Naive thymus-derived CD8-positive, alpha-beta T cell (primary cell): ENCODE measurements at regions not wholly inside any gene's neighbourhood (a gene's known extent, or its start where the extent isn't known, plus 50 kb on each side); places are given as distances from the start of the nearest gene placed in this dataset.
A peak's percentile ranks its signal among the peaks of the same experiment; 100 is the strongest.

Source experiments
- ATAC-seq, 2 donors: fragments of 150-1000 bp; cut with Tn5 transposase in 1 of 2; sonication (Bioruptor Pico), chemical (Tn5 transposase) in 1 of 2; 1 replicate in 1 of 2; 2 replicates in 1 of 2; pipeline ENCODE4 v1.10.0; 2021; ENCODE audit warnings: mild to moderate bottlenecking in 2 of 2, moderate library complexity in 2 of 2
- POLR2A ChIA-PET: fragments of 350-600 bp; sonication (Branson Sonifier 250); formaldehyde crosslinking; loops from one replicate; lab custom pipeline; 2021; ENCODE audit warnings: antibody characterized with exemption; lab: Charles Lee
- DNase-seq, 10 donors: peaks; one replicate each; pipeline versions ENCODE4 v3.0.0 to v3.0.0-alpha.2; 2020 to 2022
- H3K27ac Mint-ChIP-seq, 10 donors: one replicate each; pipeline ENCODE4 v1.8.0; 2020 to 2022; ENCODE audit warnings: mild to moderate bottlenecking in 10 of 10, mixed read lengths in 10 of 10, moderate library complexity in 4 of 10, inconsistent platforms in 1 of 10
- H3K27me3 Mint-ChIP-seq, 5 donors: one replicate each; pipeline ENCODE4 v1.8.0; 2021 to 2022; ENCODE audit warnings: mixed read lengths in 5 of 5
- H3K36me3 Mint-ChIP-seq, 3 donors: one replicate each; pipeline ENCODE4 v1.8.0; 2020 to 2022; ENCODE audit warnings: mixed read lengths in 3 of 3, mild to moderate bottlenecking in 2 of 3, inconsistent platforms in 1 of 3
- H3K4me1 Mint-ChIP-seq, 4 donors: one replicate each; pipeline ENCODE4 v1.8.0; 2021 to 2022; ENCODE audit warnings: mixed read lengths in 4 of 4
- H3K4me3 Mint-ChIP-seq, 10 donors: one replicate each; pipeline ENCODE4 v1.8.0; 2020 to 2022; ENCODE audit warnings: mild to moderate bottlenecking in 10 of 10, mixed read lengths in 10 of 10, moderate library complexity in 6 of 10, inconsistent platforms in 1 of 10
- H3K9me3 Mint-ChIP-seq, 9 donors: one replicate each; pipeline ENCODE4 v1.8.0; 2020 to 2022; ENCODE audit warnings: mixed read lengths in 9 of 9, mild to moderate bottlenecking in 3 of 9, inconsistent platforms in 1 of 9, moderate library complexity in 1 of 9

- Mint-ChIP-seq H3K27me3 (no peaks in the 10 kb centered on the region), H3K9me3 (peaks cover 0 to 10% (median 5%) of the 10 kb centered on the region in 9 donors), H3K4me3 (no peak overlapping the region), H3K36me3 (peaks cover 0 to 4% (median 0%) of the 10 kb centered on the region in 3 donors), H3K27ac (no peak overlapping the region), H3K4me1 (no peaks in the 10 kb centered on the region)
- POLR2A ChIA-PET, result no interaction called here
- ATAC-seq, result no peak
- no peak for DNase-seq
These were observed 179.8 kb downstream of the OR13H1 start for GRCh38 chrX:131723646-131724045.

GRCh38 chrX:131724292-131724691, 180.4 kb downstream of the OR13H1 start:
- Mint-ChIP-seq H3K4me1 (no peaks in the 10 kb centered on the region), H3K4me3 (no peak overlapping the region), H3K36me3 (peaks cover 0 to 4% (median 0%) of the 10 kb centered on the region in 3 donors), H3K27ac (no peak overlapping the region), H3K27me3 (no peaks in the 10 kb centered on the region), H3K9me3 (peaks cover 0 to 12% (median 5%) of the 10 kb centered on the region in 9 donors)
- DNase-seq (no peak), ATAC-seq (no peak)
- POLR2A ChIA-PET, result no interaction called here

GRCh38 chrX:131725001-131725654, 181.3 kb downstream of the OR13H1 start:
- Mint-ChIP-seq H3K27me3 (no peaks in the 10 kb centered on the region), H3K36me3 (peaks cover 0 to 4% (median 0%) of the 10 kb centered on the region in 3 donors), H3K9me3 (peaks cover 0 to 12% (median 5%) of the 10 kb centered on the region in 9 donors), H3K27ac (no peak overlapping the region), H3K4me1 (no peaks in the 10 kb centered on the region), H3K4me3 (no peak overlapping the region)
- POLR2A ChIA-PET, result no interaction called here
- no peak for ATAC-seq
- no peak for DNase-seq

- no peak for ATAC-seq
- H3K9me3 Mint-ChIP-seq, result peaks cover 0 to 12% (median 5%) of the 10 kb centered on the region in 9 donors
- H3K4me1 Mint-ChIP-seq, result no peaks in the 10 kb centered on the region
- H3K27me3 Mint-ChIP-seq, result no peaks in the 10 kb centered on the region
- H3K4me3 Mint-ChIP-seq, result peak overlapping the region in 4 of 10 donors; percentile 94 to 99 (median 98)
- DNase-seq, result no peak
- peak overlapping the region in 3 of 10 donors; percentile 1 to 96 (median 84) for H3K27ac Mint-ChIP-seq
- peaks cover 0 to 4% (median 0%) of the 10 kb centered on the region in 3 donors for H3K36me3 Mint-ChIP-seq
- POLR2A ChIA-PET, result no interaction called here
These were observed 183.9 kb downstream of the OR13H1 start for GRCh38 chrX:131727778-131728177.

GRCh38 chrX:131728295-131729145, 184.6 kb downstream of the OR13H1 start:
- DNase-seq (peak in 3 of 10 donors; percentile 91 to 92 (median 91)), ATAC-seq (no peak)
- peaks cover 0 to 12% (median 5%) of the 10 kb centered on the region in 9 donors for H3K9me3 Mint-ChIP-seq
- H3K4me3 Mint-ChIP-seq, result peak overlapping the region in 4 of 10 donors; percentile 94 to 99 (median 98)
- no peaks in the 10 kb centered on the region for H3K27me3 Mint-ChIP-seq
- H3K27ac Mint-ChIP-seq, result peak overlapping the region in 5 of 10 donors; percentile 96 to 99 (median 98)
- H3K36me3 Mint-ChIP-seq, result peaks cover 0 to 4% (median 0%) of the 10 kb centered on the region in 3 donors
- POLR2A ChIA-PET, result no interaction called here
- no peaks in the 10 kb centered on the region for H3K4me1 Mint-ChIP-seq

- peak overlapping the region in 5 of 10 donors; percentile 96 to 99 (median 98) for H3K27ac Mint-ChIP-seq
- H3K4me1 Mint-ChIP-seq, result no peaks in the 10 kb centered on the region
- no peaks in the 10 kb centered on the region for H3K27me3 Mint-ChIP-seq
- DNase-seq (peak in 3 of 10 donors; percentile 73 to 86 (median 85)), ATAC-seq (no peak)
- H3K4me3 Mint-ChIP-seq, result peak overlapping the region in 4 of 10 donors; percentile 94 to 99 (median 98)
- POLR2A ChIA-PET, result no interaction called here
- H3K9me3 Mint-ChIP-seq, result peaks cover 0 to 12% (median 5%) of the 10 kb centered on the region in 9 donors
- H3K36me3 Mint-ChIP-seq, result peaks cover 0 to 4% (median 0%) of the 10 kb centered on the region in 3 donors
These were observed 185.4 kb downstream of the OR13H1 start for GRCh38 chrX:131729295-131729694.

- H3K27me3 Mint-ChIP-seq, result no peaks in the 10 kb centered on the region
- H3K4me3 Mint-ChIP-seq, result peak overlapping the region in 4 of 10 donors; percentile 53 to 80 (median 64)
- peaks cover 0 to under 1% (median 0%) of the 10 kb centered on the region in 3 donors for H3K36me3 Mint-ChIP-seq
- H3K4me1 Mint-ChIP-seq, result no peaks in the 10 kb centered on the region
- POLR2A ChIA-PET, result no interaction called here
- DNase-seq (peak in 3 of 10 donors; percentile 70 to 87 (median 87)), ATAC-seq (no peak)
- peak overlapping the region in 3 of 10 donors; percentile 15 to 74 (median 33) for H3K27ac Mint-ChIP-seq
- peaks cover 0 to 6% (median 0%) of the 10 kb centered on the region in 9 donors for H3K9me3 Mint-ChIP-seq
These were observed 190.7 kb downstream of the OR13H1 start for GRCh38 chrX:131734621-131735020.

GRCh38 chrX:131735127-131735526, 191.3 kb downstream of the OR13H1 start:
- Mint-ChIP-seq H3K4me3 (peak overlapping the region in 4 of 10 donors; percentile 53 to 80 (median 64)), H3K27ac (peak overlapping the region in 1 of 10 donors; percentile 15), H3K36me3 (peaks cover 0 to 5% (median 0%) of the 10 kb centered on the region in 3 donors), H3K9me3 (peaks cover 0 to 10% (median 2%) of the 10 kb centered on the region in 9 donors), H3K4me1 (no peaks in the 10 kb centered on the region), H3K27me3 (no peaks in the 10 kb centered on the region)
- DNase-seq (no peak), ATAC-seq (no peak)
- POLR2A ChIA-PET, result no interaction called here

- ATAC-seq, result no peak
- H3K4me1 Mint-ChIP-seq, result no peaks in the 10 kb centered on the region
- POLR2A ChIA-PET, result no interaction called here
- no peak overlapping the region for H3K4me3 Mint-ChIP-seq
- H3K27ac Mint-ChIP-seq, result no peak overlapping the region
- H3K27me3 Mint-ChIP-seq, result no peaks in the 10 kb centered on the region
- peaks cover 0 to 17% (median 4%) of the 10 kb centered on the region in 9 donors for H3K9me3 Mint-ChIP-seq
- peaks cover 0 to 12% (median 5%) of the 10 kb centered on the region in 3 donors for H3K36me3 Mint-ChIP-seq
- no peak for DNase-seq
These were observed 195.9 kb downstream of the OR13H1 start for GRCh38 chrX:131739823-131740222.

GRCh38 chrX:131741103-131741581, 197.3 kb downstream of the OR13H1 start:
- peak in 3 of 10 donors; percentile 76 to 86 (median 85) for DNase-seq
- peak overlapping the region in 5 of 10 donors; percentile 94 to 98 (median 97) for H3K27ac Mint-ChIP-seq
- ATAC-seq, result no peak
- peak overlapping the region in 4 of 10 donors; percentile 98 to 100 (median 98) for H3K4me3 Mint-ChIP-seq
- POLR2A ChIA-PET, result no interaction called here
- no peaks in the 10 kb centered on the region for H3K4me1 Mint-ChIP-seq
- H3K9me3 Mint-ChIP-seq, result peaks cover 0 to 17% (median 4%) of the 10 kb centered on the region in 9 donors
- H3K36me3 Mint-ChIP-seq, result peaks cover 0 to 12% (median 5%) of the 10 kb centered on the region in 3 donors
- H3K27me3 Mint-ChIP-seq, result no peaks in the 10 kb centered on the region

- H3K36me3 Mint-ChIP-seq, result peaks cover 0 to 3% (median 1%) of the 10 kb centered on the region in 3 donors
- ATAC-seq (no peak), DNase-seq (no peak)
- peak overlapping the region in 4 of 10 donors; percentile 93 to 97 (median 95) for H3K4me3 Mint-ChIP-seq
- H3K27ac Mint-ChIP-seq, result peak overlapping the region in 4 of 10 donors; percentile 93 to 97 (median 96)
- peaks cover 0 to 3% (median 0%) of the 10 kb centered on the region in 9 donors for H3K9me3 Mint-ChIP-seq
- H3K4me1 Mint-ChIP-seq, result no peaks in the 10 kb centered on the region
- H3K27me3 Mint-ChIP-seq, result no peaks in the 10 kb centered on the region
- POLR2A ChIA-PET, result no interaction called here
These were observed 202.1 kb downstream of the OR13H1 start for GRCh38 chrX:131745942-131746489.

GRCh38 chrX:131746491-131746968, 202.7 kb downstream of the OR13H1 start:
- H3K27ac Mint-ChIP-seq, result peak overlapping the region in 5 of 10 donors; percentile 93 to 97 (median 96)
- POLR2A ChIA-PET, result no interaction called here
- ATAC-seq (no peak), DNase-seq (peak in 3 of 10 donors; percentile 84 to 88 (median 88))
- H3K27me3 Mint-ChIP-seq, result no peaks in the 10 kb centered on the region
- peaks cover 0 to 3% (median 0%) of the 10 kb centered on the region in 3 donors for H3K36me3 Mint-ChIP-seq
- peaks cover 0 to 3% (median 0%) of the 10 kb centered on the region in 9 donors for H3K9me3 Mint-ChIP-seq
- H3K4me1 Mint-ChIP-seq, result no peaks in the 10 kb centered on the region
- peak overlapping the region in 4 of 10 donors; percentile 93 to 97 (median 95) for H3K4me3 Mint-ChIP-seq
